ENCODE measurements at regions not wholly inside any gene's neighbourhood (a gene's known extent, or its start where the extent isn't known, plus 50 kb on each side); places are given as distances from the start of the nearest gene placed in this dataset.

DNA sequence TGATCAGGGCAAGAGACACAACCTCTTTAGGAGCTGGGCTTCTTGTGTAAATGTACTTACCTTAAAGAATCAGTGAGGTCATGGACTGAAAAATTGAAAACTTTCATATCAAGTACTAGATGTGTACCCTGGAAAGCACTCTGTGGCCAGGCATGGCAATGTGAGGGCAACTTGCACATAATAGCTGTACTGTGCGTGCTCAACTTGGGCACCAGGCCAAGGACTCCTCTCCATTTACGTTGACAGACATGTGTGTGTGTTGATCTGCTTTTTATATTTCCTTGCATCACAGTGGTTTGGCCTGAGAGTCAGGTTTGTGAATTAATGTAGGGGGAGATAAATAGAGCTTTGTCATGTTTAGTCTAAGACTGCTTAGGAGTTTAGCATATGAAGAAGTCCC lies 669.5 kb upstream of the REG3G start:
- CTCF ChIA-PET = no interaction called here
- no peak for DNase-seq (ENCODE audit: low spot score)
- Mint-ChIP-seq H3K36me3 (no peaks in the 10 kb centered on the region), H3K27ac (no peak overlapping the region), H3K27me3 (ENCODE audit: low read depth) (no peaks in the 10 kb centered on the region), H3K9me3 (no peaks in the 10 kb centered on the region), H3K4me3 (no peak overlapping the region), H3K4me1 (peaks cover 12% of the 10 kb centered on the region)
- POLR2A ChIA-PET = no interaction called here
- no peak for ATAC-seq
- TF ChIP-seq NFYB (CRISPR knock-in tag; conservative IDR thresholded peaks at IDR 0.05; ENCODE audit: low read depth) = no peak
- TF ChIP-seq TP53 (CRISPR knock-in tag; IDR thresholded peaks at IDR 0.05) = no peak
- TF ChIP-seq CBFB (CRISPR knock-in tag; IDR thresholded peaks at IDR 0.05; ENCODE audit: low read depth) = no peak
- TF ChIP-seq ZNF219 (CRISPR knock-in tag; IDR thresholded peaks at IDR 0.05; ENCODE audit: borderline replicate concordance) = no peak
- TF ChIP-seq SP1 (CRISPR knock-in tag; conservative IDR thresholded peaks at IDR 0.05) = no peak
- no peak for TF ChIP-seq GRHL2 (CRISPR knock-in tag; IDR thresholded peaks at IDR 0.05; ENCODE audit: insufficient replicate concordance, severe bottlenecking)
- TF ChIP-seq, protein P1, sequence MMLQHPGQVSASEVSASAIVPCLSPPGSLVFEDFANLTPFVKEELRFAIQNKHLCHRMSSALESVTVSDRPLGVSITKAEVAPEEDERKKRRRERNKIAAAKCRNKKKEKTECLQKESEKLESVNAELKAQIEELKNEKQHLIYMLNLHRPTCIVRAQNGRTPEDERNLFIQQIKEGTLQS (CRISPR knock-in tag; conservative IDR thresholded peaks at IDR 0.05) = no peak
- TF ChIP-seq, protein P2, sequence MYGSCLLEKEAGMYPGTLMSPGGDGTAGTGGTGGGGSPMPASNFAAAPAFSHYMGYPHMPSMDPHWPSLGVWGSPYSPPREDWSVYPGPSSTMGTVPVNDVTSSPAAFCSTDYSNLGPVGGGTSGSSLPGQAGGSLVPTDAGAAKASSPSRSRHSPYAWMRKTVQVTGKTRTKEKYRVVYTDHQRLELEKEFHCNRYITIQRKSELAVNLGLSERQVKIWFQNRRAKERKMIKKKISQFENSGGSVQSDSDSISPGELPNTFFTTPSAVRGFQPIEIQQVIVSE (CRISPR knock-in tag; IDR thresholded peaks at IDR 0.05; ENCODE audit: borderline replicate concordance) = no peak
- no peak for TF ChIP-seq NFE2L1 (CRISPR knock-in tag; IDR thresholded peaks at IDR 0.05)
- TF ChIP-seq, protein P3, sequence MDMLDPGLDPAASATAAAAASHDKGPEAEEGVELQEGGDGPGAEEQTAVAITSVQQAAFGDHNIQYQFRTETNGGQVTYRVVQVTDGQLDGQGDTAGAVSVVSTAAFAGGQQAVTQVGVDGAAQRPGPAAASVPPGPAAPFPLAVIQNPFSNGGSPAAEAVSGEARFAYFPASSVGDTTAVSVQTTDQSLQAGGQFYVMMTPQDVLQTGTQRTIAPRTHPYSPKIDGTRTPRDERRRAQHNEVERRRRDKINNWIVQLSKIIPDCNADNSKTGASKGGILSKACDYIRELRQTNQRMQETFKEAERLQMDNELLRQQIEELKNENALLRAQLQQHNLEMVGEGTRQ (CRISPR knock-in tag; IDR thresholded peaks at IDR 0.05) = no peak

DNA sequence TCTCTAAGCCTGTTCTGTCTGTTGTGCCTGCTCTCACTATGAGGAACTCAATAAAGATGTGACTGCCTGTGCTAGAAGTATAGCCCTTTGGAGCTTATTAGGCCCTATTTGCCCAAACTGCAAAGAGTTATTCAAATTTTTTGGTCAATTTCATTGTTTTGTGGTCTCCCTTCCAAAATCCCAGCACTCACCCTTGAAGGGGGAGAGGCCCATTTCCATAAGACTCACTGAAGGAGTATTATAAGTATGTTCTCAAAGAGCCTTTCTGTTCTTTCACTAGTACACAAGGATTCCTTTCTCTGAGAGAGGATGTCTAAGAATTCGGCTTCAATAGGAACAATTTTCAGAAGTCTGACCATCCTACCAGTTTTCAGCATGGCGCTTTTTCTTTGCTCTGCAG lies 641.9 kb upstream of the REG3G start:
- Mint-ChIP-seq H3K4me1 (no peaks in the 10 kb centered on the region), H3K36me3 (no peaks in the 10 kb centered on the region), H3K4me3 (no peak overlapping the region), H3K27me3 (ENCODE audit: low read depth) (no peaks in the 10 kb centered on the region; the same call in 1 of the 2 replicates), H3K27ac (no peak overlapping the region), H3K9me3 (peaks cover 5% of the 10 kb centered on the region; the same call in 1 of the 2 replicates)
- ChIA-PET POLR2A (no interaction called here), CTCF (no interaction called here)
- TF ChIP-seq, protein P4, sequence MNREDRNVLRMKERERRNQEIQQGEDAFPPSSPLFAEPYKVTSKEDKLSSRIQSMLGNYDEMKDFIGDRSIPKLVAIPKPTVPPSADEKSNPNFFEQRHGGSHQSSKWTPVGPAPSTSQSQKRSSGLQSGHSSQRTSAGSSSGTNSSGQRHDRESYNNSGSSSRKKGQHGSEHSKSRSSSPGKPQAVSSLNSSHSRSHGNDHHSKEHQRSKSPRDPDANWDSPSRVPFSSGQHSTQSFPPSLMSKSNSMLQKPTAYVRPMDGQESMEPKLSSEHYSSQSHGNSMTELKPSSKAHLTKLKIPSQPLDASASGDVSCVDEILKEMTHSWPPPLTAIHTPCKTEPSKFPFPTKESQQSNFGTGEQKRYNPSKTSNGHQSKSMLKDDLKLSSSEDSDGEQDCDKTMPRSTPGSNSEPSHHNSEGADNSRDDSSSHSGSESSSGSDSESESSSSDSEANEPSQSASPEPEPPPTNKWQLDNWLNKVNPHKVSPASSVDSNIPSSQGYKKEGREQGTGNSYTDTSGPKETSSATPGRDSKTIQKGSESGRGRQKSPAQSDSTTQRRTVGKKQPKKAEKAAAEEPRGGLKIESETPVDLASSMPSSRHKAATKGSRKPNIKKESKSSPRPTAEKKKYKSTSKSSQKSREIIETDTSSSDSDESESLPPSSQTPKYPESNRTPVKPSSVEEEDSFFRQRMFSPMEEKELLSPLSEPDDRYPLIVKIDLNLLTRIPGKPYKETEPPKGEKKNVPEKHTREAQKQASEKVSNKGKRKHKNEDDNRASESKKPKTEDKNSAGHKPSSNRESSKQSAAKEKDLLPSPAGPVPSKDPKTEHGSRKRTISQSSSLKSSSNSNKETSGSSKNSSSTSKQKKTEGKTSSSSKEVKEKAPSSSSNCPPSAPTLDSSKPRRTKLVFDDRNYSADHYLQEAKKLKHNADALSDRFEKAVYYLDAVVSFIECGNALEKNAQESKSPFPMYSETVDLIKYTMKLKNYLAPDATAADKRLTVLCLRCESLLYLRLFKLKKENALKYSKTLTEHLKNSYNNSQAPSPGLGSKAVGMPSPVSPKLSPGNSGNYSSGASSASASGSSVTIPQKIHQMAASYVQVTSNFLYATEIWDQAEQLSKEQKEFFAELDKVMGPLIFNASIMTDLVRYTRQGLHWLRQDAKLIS (CRISPR knock-in tag; IDR thresholded peaks at IDR 0.05; ENCODE audit: borderline replicate concordance) = no peak
- TF ChIP-seq ELF4 (CRISPR knock-in tag; IDR thresholded peaks at IDR 0.05; ENCODE audit: low read depth) (no peak), PRRX2 (CRISPR knock-in tag; IDR thresholded peaks at IDR 0.05) (no peak), TP53 (CRISPR knock-in tag; IDR thresholded peaks at IDR 0.05) (no peak), IRF2 (CRISPR knock-in tag; IDR thresholded peaks at IDR 0.05; ENCODE audit: borderline replicate concordance, low read depth) (no peak), TEAD4 (CRISPR knock-in tag; IDR thresholded peaks at IDR 0.05) (no peak), SMAD4 (CRISPR knock-in tag; IDR thresholded peaks at IDR 0.05) (no peak)
- TF ChIP-seq, protein P5, sequence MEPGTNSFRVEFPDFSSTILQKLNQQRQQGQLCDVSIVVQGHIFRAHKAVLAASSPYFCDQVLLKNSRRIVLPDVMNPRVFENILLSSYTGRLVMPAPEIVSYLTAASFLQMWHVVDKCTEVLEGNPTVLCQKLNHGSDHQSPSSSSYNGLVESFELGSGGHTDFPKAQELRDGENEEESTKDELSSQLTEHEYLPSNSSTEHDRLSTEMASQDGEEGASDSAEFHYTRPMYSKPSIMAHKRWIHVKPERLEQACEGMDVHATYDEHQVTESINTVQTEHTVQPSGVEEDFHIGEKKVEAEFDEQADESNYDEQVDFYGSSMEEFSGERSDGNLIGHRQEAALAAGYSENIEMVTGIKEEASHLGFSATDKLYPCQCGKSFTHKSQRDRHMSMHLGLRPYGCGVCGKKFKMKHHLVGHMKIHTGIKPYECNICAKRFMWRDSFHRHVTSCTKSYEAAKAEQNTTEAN (CRISPR knock-in tag; IDR thresholded peaks at IDR 0.05) = no peak
- TF ChIP-seq, protein P6, sequence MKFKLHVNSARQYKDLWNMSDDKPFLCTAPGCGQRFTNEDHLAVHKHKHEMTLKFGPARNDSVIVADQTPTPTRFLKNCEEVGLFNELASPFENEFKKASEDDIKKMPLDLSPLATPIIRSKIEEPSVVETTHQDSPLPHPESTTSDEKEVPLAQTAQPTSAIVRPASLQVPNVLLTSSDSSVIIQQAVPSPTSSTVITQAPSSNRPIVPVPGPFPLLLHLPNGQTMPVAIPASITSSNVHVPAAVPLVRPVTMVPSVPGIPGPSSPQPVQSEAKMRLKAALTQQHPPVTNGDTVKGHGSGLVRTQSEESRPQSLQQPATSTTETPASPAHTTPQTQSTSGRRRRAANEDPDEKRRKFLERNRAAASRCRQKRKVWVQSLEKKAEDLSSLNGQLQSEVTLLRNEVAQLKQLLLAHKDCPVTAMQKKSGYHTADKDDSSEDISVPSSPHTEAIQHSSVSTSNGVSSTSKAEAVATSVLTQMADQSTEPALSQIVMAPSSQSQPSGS (CRISPR knock-in tag; IDR thresholded peaks at IDR 0.05; ENCODE audit: borderline replicate concordance, low read depth) = no peak
- ATAC-seq (no peak), DNase-seq (ENCODE audit: low spot score) (no peak)
